K562 (cell line): ENCODE measurements at regions not wholly inside any gene's neighbourhood (a gene's known extent, or its start where the extent isn't known, plus 50 kb on each side); places are given as distances from the start of the nearest gene placed in this dataset.
A peak's percentile ranks its signal among the peaks of the same experiment; 100 is the strongest.

Experiments
- CREB5 ChIP-seq: fragments of 250-450 bp; sonication (Bioruptor Pico); IDR thresholded peaks from 2 replicates; pipeline ENCODE4 v1.5.0; 2020; ENCODE audit warnings: mild to moderate bottlenecking
- ELF2 ChIP-seq: fragments of 250-450 bp; sonication (Bioruptor Pico); IDR thresholded peaks from 2 replicates; pipeline ENCODE4 v1.5.0; 2021; ENCODE audit warnings: mild to moderate bottlenecking
- GABPA ChIP-seq: fragments of 200-800 bp; sonication (Bioruptor generic); conservative IDR thresholded peaks from 2 replicates; pipeline ENCODE4 v1.6.1; 2016; ENCODE audit warnings: low read depth, missing genetic modification characterization, missing compliant biosample characterization
- MCM5 ChIP-seq: fragments of 450-650 bp; IDR thresholded peaks from 2 replicates; pipeline ENCODE4 v1.6.1; 2016; ENCODE audit warnings: low read depth
- NBN ChIP-seq: fragments of 450-650 bp; IDR thresholded peaks from 2 replicates; pipeline ENCODE4 v1.6.1; 2016; ENCODE audit warnings: low read depth, mild to moderate bottlenecking
- NONO ChIP-seq, 2 experiments: fragments of 200-400 bp in 1 of 2; fragments of 450-650 bp in 1 of 2; formaldehyde crosslinking in 1 of 2; IDR thresholded peaks; 2 replicates each; pipeline ENCODE4 v1.6.1; 2017; ENCODE audit warnings: low read depth in 2 of 2, mild to moderate bottlenecking in 2 of 2, moderate library complexity in 2 of 2, low read length in 1 of 2
- PCBP2 ChIP-seq: fragments of 200-400 bp; formaldehyde crosslinking; IDR thresholded peaks from 2 replicates; pipeline ENCODE4 v1.6.1; 2018; ENCODE audit warnings: low read length, low read depth, mild to moderate bottlenecking, moderate library complexity; ENCODE audit not compliant: poor library complexity, severe bottlenecking
- PTRF ChIP-seq: fragments of 450-650 bp; IDR thresholded peaks from 2 replicates; pipeline ENCODE4 v1.6.1; 2016; ENCODE audit warnings: mild to moderate bottlenecking, missing genetic modification characterization, missing compliant biosample characterization
- RUNX1 ChIP-seq: sonication (generic); IDR thresholded peaks from 2 replicates; pipeline ENCODE4 v1.6.1; 2016; ENCODE audit warnings: antibody characterized with exemption, low read depth
- SNIP1 ChIP-seq: fragments of 450-650 bp; IDR thresholded peaks from 2 replicates; pipeline ENCODE4 v1.7.1; 2017; ENCODE audit warnings: low read depth, mild to moderate bottlenecking
- SRSF7 ChIP-seq: fragments of 200-400 bp; formaldehyde crosslinking; optimal IDR thresholded peaks from 2 replicates; pipeline ENCODE3; 2017; ENCODE audit warnings: mild to moderate bottlenecking, low read depth, low read length
- TAF1 ChIP-seq: IDR thresholded peaks from 2 replicates; pipeline ENCODE4 v1.6.1; 2011; ENCODE audit warnings: mild to moderate bottlenecking, low read length, moderate library complexity; ENCODE audit not compliant: insufficient read depth, control insufficient read depth, severe bottlenecking; ENCODE audit errors: extremely low read depth
- TCFL5 ChIP-seq: fragments of 250-450 bp; sonication (Bioruptor Pico); conservative IDR thresholded peaks from 2 replicates; pipeline ENCODE4 v1.6.1; 2021; ENCODE audit warnings: mild to moderate bottlenecking, moderate library complexity, matching md5 sums
- UBTF ChIP-seq, 2 experiments: IDR thresholded peaks; 2 replicates each; pipeline ENCODE4 v1.6.1; 2012; ENCODE audit warnings: improper control_type of control experiment in 2 of 2, low read depth in 2 of 2, low read length in 2 of 2, borderline replicate concordance in 1 of 2
- ZNF77 ChIP-seq: fragments of 250-450 bp; sonication (Bioruptor Pico); IDR thresholded peaks from 2 replicates; pipeline ENCODE4 v1.5.0; 2020

- TF ChIP-seq CREB5 (no peak), UBTF (IDR thresholded peaks at IDR 0.05; ENCODE audit: borderline replicate concordance in 1 of 2, low read depth in 2 of 2, low read length in 2 of 2) (no peak), GABPA (tag) (no peak), TAF1 (no peak), NBN (peak; percentile 88), MCM5 (no peak), SRSF7 (no peak), PCBP2 (no peak), TCFL5 (CRISPR knock-in tag) (no peak), NONO (IDR thresholded peaks at IDR 0.05; ENCODE audit: low read depth in 2 of 2, low read length in 1 of 2) (no peak), SNIP1 (no peak), ELF2 (no peak), RUNX1 (no peak), PTRF (tag) (no peak), ZNF77 (CRISPR knock-in tag) (no peak)
Observed at GRCh38 chr6:28725890-28726348, 197.9 kb downstream of the TRIM27 start (continued).
